ENCODE measurements at regions not wholly inside any gene's neighbourhood (a gene's known extent, or its start where the extent isn't known, plus 50 kb on each side); places are given as distances from the start of the nearest gene placed in this dataset.

- no peak for TF ChIP-seq CTCF (IDR thresholded peaks at IDR 0.05; ENCODE audit: insufficient read depth, low read depth, low read length)
- no peak overlapping the region for H3K4me3 ChIP-seq (ENCODE audit: low read depth, low read length)
- no peak for DNase-seq (ENCODE audit: low read depth)
These were observed 55.7 kb upstream of the CTAGE1 start for GRCh38 chr18:22473366-22473765.

GRCh38 chr18:22475426-22476100, 57.8 kb upstream of the CTAGE1 start:
- no peak for TF ChIP-seq CTCF (IDR thresholded peaks at IDR 0.05; ENCODE audit: insufficient read depth, low read depth, low read length)
- no peak overlapping the region for H3K4me3 ChIP-seq (ENCODE audit: low read depth, low read length)
- no peak for DNase-seq (ENCODE audit: low read depth)

GRCh38 chr18:22477222-22477621, 59.5 kb upstream of the CTAGE1 start:
- no peak for TF ChIP-seq CTCF (IDR thresholded peaks at IDR 0.05; ENCODE audit: insufficient read depth, low read depth, low read length)
- H3K4me3 ChIP-seq (ENCODE audit: low read depth, low read length): no peak overlapping the region
- DNase-seq (ENCODE audit: low read depth): no peak

GRCh38 chr18:22482948-22483347, 65.2 kb upstream of the CTAGE1 start:
- no peak overlapping the region for H3K4me3 ChIP-seq (ENCODE audit: low read depth, low read length)
- no peak for TF ChIP-seq CTCF (IDR thresholded peaks at IDR 0.05; ENCODE audit: insufficient read depth, low read depth, low read length)
- no peak for DNase-seq (ENCODE audit: low read depth)

GRCh38 chr18:22483407-22483806, 65.7 kb upstream of the CTAGE1 start:
- DNase-seq (ENCODE audit: low read depth): no peak
- no peak overlapping the region for H3K4me3 ChIP-seq (ENCODE audit: low read depth, low read length)
- TF ChIP-seq CTCF (IDR thresholded peaks at IDR 0.05; ENCODE audit: insufficient read depth, low read depth, low read length): no peak

- no peak overlapping the region for H3K4me3 ChIP-seq (ENCODE audit: low read depth, low read length)
- DNase-seq (ENCODE audit: low read depth): no peak
- no peak for TF ChIP-seq CTCF (IDR thresholded peaks at IDR 0.05; ENCODE audit: insufficient read depth, low read depth, low read length)
These were observed 66.8 kb upstream of the CTAGE1 start for GRCh38 chr18:22484471-22484870.

- no peak for TF ChIP-seq CTCF (IDR thresholded peaks at IDR 0.05; ENCODE audit: insufficient read depth, low read depth, low read length)
- DNase-seq (ENCODE audit: low read depth): peak; percentile 18
- H3K4me3 ChIP-seq (ENCODE audit: low read depth, low read length): no peak overlapping the region
These were observed 68.1 kb upstream of the CTAGE1 start for GRCh38 chr18:22485808-22486244.
